ENCODE measurements at regions not wholly inside any gene's neighbourhood (a gene's known extent, or its start where the extent isn't known, plus 50 kb on each side); places are given as distances from the start of the nearest gene placed in this dataset.

DNA sequence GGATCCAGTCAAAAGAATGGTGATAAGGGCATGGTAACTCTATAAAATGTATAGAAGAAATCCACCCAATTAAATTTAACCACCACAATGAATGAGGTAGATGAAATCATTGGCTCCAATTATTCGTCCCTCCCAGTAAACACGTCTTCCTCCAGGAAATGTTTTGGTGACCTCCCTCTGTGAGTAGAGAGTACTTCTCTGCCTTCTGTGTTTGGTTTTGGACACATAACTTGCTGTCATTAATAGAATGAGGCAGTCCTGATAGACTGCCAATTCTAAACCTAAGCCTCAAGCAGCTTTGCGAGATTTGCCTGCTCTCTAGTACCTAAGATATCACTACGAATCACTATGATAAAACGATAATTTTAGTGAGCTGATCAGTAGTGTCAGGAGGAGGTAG, 632.8 kb downstream of the HDGFL1 start:
- no peaks in the 10 kb centered on the region for H3K27me3 ChIP-seq (ENCODE audit: control insufficient read depth in 4 of 4, insufficient read depth in 4 of 4, low read length in 3 of 4)
- no peak for DNase-seq (ENCODE audit: low spot score)
- 80% methylated on average over 5 of the region's 5 CpGs for WGBS
- H3K4me1 ChIP-seq (ENCODE audit: control insufficient read depth in 4 of 4, insufficient read depth in 4 of 4, low read length in 3 of 4), result no peaks in the 10 kb centered on the region
- no peak overlapping the region for H3K4me3 ChIP-seq (ENCODE audit: low read depth in 1 of 3, low read length in 3 of 3)
- H3K9ac ChIP-seq (ENCODE audit: low read depth in 1 of 2, low read length in 2 of 2), result no peak overlapping the region
- H3K27ac ChIP-seq (ENCODE audit: low read depth in 1 of 2, low read length in 2 of 2), result no peak overlapping the region
- H3K36me3 ChIP-seq (ENCODE audit: control insufficient read depth in 4 of 4, insufficient read depth in 3 of 4, low read depth in 1 of 4, low read length in 3 of 4), result peaks cover 0 to 2% (median 0%) of the 10 kb centered on the region in 4 donors
- TF ChIP-seq GABPA (IDR thresholded peaks at IDR 0.05 in 1 of 2, conservative IDR thresholded peaks at IDR 0.05 in 1 of 2), result no peak
- TF ChIP-seq, protein P1, sequence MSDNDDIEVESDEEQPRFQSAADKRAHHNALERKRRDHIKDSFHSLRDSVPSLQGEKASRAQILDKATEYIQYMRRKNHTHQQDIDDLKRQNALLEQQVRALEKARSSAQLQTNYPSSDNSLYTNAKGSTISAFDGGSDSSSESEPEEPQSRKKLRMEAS (IDR thresholded peaks at IDR 0.05), result no peak
- TF ChIP-seq TAF1 (conservative IDR thresholded peaks at IDR 0.05), result no peak
- no peak for TF ChIP-seq HNF4G (IDR thresholded peaks at IDR 0.05)
- no peak for TF ChIP-seq FOXA1 (IDR thresholded peaks at IDR 0.05)
- TF ChIP-seq, protein P2, sequence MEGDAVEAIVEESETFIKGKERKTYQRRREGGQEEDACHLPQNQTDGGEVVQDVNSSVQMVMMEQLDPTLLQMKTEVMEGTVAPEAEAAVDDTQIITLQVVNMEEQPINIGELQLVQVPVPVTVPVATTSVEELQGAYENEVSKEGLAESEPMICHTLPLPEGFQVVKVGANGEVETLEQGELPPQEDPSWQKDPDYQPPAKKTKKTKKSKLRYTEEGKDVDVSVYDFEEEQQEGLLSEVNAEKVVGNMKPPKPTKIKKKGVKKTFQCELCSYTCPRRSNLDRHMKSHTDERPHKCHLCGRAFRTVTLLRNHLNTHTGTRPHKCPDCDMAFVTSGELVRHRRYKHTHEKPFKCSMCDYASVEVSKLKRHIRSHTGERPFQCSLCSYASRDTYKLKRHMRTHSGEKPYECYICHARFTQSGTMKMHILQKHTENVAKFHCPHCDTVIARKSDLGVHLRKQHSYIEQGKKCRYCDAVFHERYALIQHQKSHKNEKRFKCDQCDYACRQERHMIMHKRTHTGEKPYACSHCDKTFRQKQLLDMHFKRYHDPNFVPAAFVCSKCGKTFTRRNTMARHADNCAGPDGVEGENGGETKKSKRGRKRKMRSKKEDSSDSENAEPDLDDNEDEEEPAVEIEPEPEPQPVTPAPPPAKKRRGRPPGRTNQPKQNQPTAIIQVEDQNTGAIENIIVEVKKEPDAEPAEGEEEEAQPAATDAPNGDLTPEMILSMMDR (IDR thresholded peaks at IDR 0.05; ENCODE audit: low read depth, low read length, missing input control), result no peak
- no peak for TF ChIP-seq RXRA (IDR thresholded peaks at IDR 0.05)
- TF ChIP-seq NR2F2 (IDR thresholded peaks at IDR 0.05), result no peak
- TF ChIP-seq, protein P3, sequence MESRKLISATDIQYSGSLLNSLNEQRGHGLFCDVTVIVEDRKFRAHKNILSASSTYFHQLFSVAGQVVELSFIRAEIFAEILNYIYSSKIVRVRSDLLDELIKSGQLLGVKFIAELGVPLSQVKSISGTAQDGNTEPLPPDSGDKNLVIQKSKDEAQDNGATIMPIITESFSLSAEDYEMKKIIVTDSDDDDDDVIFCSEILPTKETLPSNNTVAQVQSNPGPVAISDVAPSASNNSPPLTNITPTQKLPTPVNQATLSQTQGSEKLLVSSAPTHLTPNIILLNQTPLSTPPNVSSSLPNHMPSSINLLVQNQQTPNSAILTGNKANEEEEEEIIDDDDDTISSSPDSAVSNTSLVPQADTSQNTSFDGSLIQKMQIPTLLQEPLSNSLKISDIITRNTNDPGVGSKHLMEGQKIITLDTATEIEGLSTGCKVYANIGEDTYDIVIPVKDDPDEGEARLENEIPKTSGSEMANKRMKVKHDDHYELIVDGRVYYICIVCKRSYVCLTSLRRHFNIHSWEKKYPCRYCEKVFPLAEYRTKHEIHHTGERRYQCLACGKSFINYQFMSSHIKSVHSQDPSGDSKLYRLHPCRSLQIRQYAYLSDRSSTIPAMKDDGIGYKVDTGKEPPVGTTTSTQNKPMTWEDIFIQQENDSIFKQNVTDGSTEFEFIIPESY (IDR thresholded peaks at IDR 0.05), result no peak
- no peak for TF ChIP-seq FOXA2 (IDR thresholded peaks at IDR 0.05)
- TF ChIP-seq RAD21 (IDR thresholded peaks at IDR 0.05), result no peak
- H3K9me3 ChIP-seq (ENCODE audit: control insufficient read depth in 4 of 4, low read length in 3 of 4), result peaks cover 0 to 12% (median 2%) of the 10 kb centered on the region in 4 donors

DNA sequence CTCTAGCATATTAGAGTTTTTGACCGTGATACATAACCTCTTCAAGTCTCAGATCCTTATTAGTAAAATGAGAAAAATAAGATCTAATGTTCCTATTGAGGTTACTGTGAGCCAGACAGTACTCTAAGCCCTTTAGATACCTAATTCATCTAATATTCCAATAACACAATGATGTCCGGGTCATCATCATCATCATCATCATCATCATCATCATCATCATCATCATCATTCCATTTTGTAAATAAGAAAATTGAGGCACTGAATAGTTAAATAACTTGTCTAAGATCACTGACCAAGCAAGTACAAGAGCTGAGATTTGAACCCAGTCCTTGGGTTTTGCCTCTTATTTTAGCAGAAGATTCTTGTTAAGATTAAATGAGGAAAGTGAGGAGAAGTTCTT, 643.0 kb downstream of the HDGFL1 start:
- H3K27me3 ChIP-seq (ENCODE audit: control insufficient read depth in 4 of 4, insufficient read depth in 4 of 4, low read length in 3 of 4), result no peaks in the 10 kb centered on the region
- TF ChIP-seq, protein P3 (IDR thresholded peaks at IDR 0.05), result no peak
- TF ChIP-seq FOXA2 (IDR thresholded peaks at IDR 0.05) (no peak), TAF1 (conservative IDR thresholded peaks at IDR 0.05) (no peak), EGR1 (IDR thresholded peaks at IDR 0.05; ENCODE audit: low read depth in 2 of 2) (no peak), JUND (IDR thresholded peaks at IDR 0.05) (no peak)
- no peaks in the 10 kb centered on the region for H3K4me1 ChIP-seq (ENCODE audit: control insufficient read depth in 4 of 4, insufficient read depth in 4 of 4, low read length in 3 of 4)
- DNase-seq (ENCODE audit: low spot score), result no peak
- H3K36me3 ChIP-seq (ENCODE audit: control insufficient read depth in 4 of 4, insufficient read depth in 3 of 4, low read depth in 1 of 4, low read length in 3 of 4), result no peaks in the 10 kb centered on the region
- WGBS, result 36% methylated on average over 2 of the region's 2 CpGs
- no peak overlapping the region for H3K27ac ChIP-seq (ENCODE audit: low read depth in 1 of 2, low read length in 2 of 2)
- peaks cover 0 to 17% (median 4%) of the 10 kb centered on the region in 4 donors for H3K9me3 ChIP-seq (ENCODE audit: control insufficient read depth in 4 of 4, low read length in 3 of 4)
- no peak overlapping the region for H3K4me3 ChIP-seq (ENCODE audit: low read depth in 1 of 3, low read length in 3 of 3)
- no peak overlapping the region for H3K9ac ChIP-seq (ENCODE audit: low read depth in 1 of 2, low read length in 2 of 2)
